ENCODE measurements at regions not wholly inside any gene's neighbourhood (a gene's known extent, or its start where the extent isn't known, plus 50 kb on each side); places are given as distances from the start of the nearest gene placed in this dataset.

GRCh38 chr12:132393991-132394949, 64.9 kb upstream of the GALNT9 start:
- peaks cover 17% of the 10 kb centered on the region for H3K27me3 ChIP-seq (ENCODE audit: control insufficient read depth, low read length)
- no peaks in the 10 kb centered on the region for H3F3A ChIP-seq (ENCODE audit: control insufficient read depth, insufficient read depth)

DNA sequence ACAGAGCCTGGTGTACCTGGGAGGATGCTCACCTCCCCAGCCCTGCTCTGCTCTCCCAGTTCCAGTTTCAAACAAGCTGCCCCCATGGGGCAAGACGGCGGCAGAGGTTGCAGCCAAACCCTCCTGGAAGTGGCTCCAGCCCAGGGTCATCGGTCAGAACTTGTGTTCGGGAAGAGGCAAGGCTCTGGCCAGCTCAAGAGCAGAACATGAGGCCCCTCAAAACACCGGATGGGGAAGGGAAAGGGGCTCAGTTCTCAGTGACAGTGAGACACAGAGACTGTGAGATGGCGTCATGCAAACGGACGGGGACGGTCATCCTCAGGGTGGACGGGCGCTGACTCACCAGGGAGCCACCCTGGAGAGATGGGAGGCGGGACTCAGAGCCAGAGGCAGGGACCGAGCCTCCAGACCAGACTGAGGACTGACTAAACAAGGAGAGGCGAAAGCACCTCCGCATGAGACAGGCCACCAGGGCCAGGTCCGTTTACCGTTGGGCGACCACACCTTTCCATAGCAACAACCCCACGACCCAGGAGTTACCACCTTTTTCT, 63.9 kb upstream of the GALNT9 start:
- no peaks in the 10 kb centered on the region for H3F3A ChIP-seq (ENCODE audit: control insufficient read depth, insufficient read depth)
- peaks cover 7% of the 10 kb centered on the region; the same call in 1 of the 2 replicates for H3K9me3 ChIP-seq (ENCODE audit: control insufficient read depth, insufficient read depth, low read length)
- no peak overlapping the region for H3K4me2 ChIP-seq (ENCODE audit: low read length)
- no peak overlapping the region for H3K27ac ChIP-seq (ENCODE audit: low read depth, low read length)
- H3K4me3 ChIP-seq (ENCODE audit: low read length): no peak overlapping the region
- H3K79me2 ChIP-seq (ENCODE audit: control insufficient read depth, low read length): no peaks in the 10 kb centered on the region
- no peaks in the 10 kb centered on the region for H3K9me2 ChIP-seq (replicated peaks; ENCODE audit: control insufficient read depth, low read length)
- TF ChIP-seq EZH2phosphoT487 (IDR thresholded peaks at IDR 0.05; ENCODE audit: borderline replicate concordance, low read length): no peak
- TF ChIP-seq, protein P1, sequence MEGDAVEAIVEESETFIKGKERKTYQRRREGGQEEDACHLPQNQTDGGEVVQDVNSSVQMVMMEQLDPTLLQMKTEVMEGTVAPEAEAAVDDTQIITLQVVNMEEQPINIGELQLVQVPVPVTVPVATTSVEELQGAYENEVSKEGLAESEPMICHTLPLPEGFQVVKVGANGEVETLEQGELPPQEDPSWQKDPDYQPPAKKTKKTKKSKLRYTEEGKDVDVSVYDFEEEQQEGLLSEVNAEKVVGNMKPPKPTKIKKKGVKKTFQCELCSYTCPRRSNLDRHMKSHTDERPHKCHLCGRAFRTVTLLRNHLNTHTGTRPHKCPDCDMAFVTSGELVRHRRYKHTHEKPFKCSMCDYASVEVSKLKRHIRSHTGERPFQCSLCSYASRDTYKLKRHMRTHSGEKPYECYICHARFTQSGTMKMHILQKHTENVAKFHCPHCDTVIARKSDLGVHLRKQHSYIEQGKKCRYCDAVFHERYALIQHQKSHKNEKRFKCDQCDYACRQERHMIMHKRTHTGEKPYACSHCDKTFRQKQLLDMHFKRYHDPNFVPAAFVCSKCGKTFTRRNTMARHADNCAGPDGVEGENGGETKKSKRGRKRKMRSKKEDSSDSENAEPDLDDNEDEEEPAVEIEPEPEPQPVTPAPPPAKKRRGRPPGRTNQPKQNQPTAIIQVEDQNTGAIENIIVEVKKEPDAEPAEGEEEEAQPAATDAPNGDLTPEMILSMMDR (IDR thresholded peaks at IDR 0.05; ENCODE audit: low read depth, low read length, poor library complexity, severe bottlenecking): no peak
- H4K20me1 ChIP-seq (ENCODE audit: control insufficient read depth, insufficient read depth, low read depth, low read length): no peaks in the 10 kb centered on the region
- peaks cover 17% of the 10 kb centered on the region for H3K27me3 ChIP-seq (ENCODE audit: control insufficient read depth, low read length)
- no peaks in the 10 kb centered on the region for H3K4me1 ChIP-seq (ENCODE audit: control insufficient read depth, low read length)
- H3K36me3 ChIP-seq (ENCODE audit: control insufficient read depth, low read length): no peaks in the 10 kb centered on the region

More at GRCh38 chr12:132393991-132394949, 64.9 kb upstream of the GALNT9 start:
- H3K4me3 ChIP-seq (ENCODE audit: low read length): no peak overlapping the region
- peaks cover 7% of the 10 kb centered on the region; the same call in 1 of the 2 replicates for H3K9me3 ChIP-seq (ENCODE audit: control insufficient read depth, insufficient read depth, low read length)
- no peak overlapping the region for H3K27ac ChIP-seq (ENCODE audit: low read depth, low read length)
- no peaks in the 10 kb centered on the region for H4K20me1 ChIP-seq (ENCODE audit: control insufficient read depth, insufficient read depth, low read depth, low read length)
- H3K4me1 ChIP-seq (ENCODE audit: control insufficient read depth, low read length): no peaks in the 10 kb centered on the region
- no peak overlapping the region for H3K4me2 ChIP-seq (ENCODE audit: low read length)
- no peaks in the 10 kb centered on the region for H3K36me3 ChIP-seq (ENCODE audit: control insufficient read depth, low read length)
- TF ChIP-seq, protein P1 (IDR thresholded peaks at IDR 0.05; ENCODE audit: low read depth, low read length, poor library complexity, severe bottlenecking): no peak
- no peak for TF ChIP-seq EZH2phosphoT487 (IDR thresholded peaks at IDR 0.05; ENCODE audit: borderline replicate concordance, low read length)
- H3K9me2 ChIP-seq (replicated peaks; ENCODE audit: control insufficient read depth, low read length): no peaks in the 10 kb centered on the region
- H3K79me2 ChIP-seq (ENCODE audit: control insufficient read depth, low read length): no peaks in the 10 kb centered on the region

GRCh38 chr12:132392389-132393244, 63.2 kb upstream of the GALNT9 start:
- Histone ChIP-seq H3F3A (ENCODE audit: control insufficient read depth, insufficient read depth) (no peaks in the 10 kb centered on the region), H3K9me3 (ENCODE audit: control insufficient read depth, insufficient read depth, low read length) (peaks cover 7% of the 10 kb centered on the region; the same call in 1 of the 2 replicates), H3K36me3 (ENCODE audit: control insufficient read depth, low read length) (no peaks in the 10 kb centered on the region), H3K4me1 (ENCODE audit: control insufficient read depth, low read length) (no peaks in the 10 kb centered on the region), H3K9me2 (replicated peaks; ENCODE audit: control insufficient read depth, low read length) (no peaks in the 10 kb centered on the region), H3K79me2 (ENCODE audit: control insufficient read depth, low read length) (no peaks in the 10 kb centered on the region), H4K20me1 (ENCODE audit: control insufficient read depth, insufficient read depth, low read depth, low read length) (no peaks in the 10 kb centered on the region), H3K4me2 (ENCODE audit: low read length) (no peak overlapping the region), H3K4me3 (ENCODE audit: low read length) (no peak overlapping the region), H3K27ac (ENCODE audit: low read depth, low read length) (no peak overlapping the region), H3K27me3 (ENCODE audit: control insufficient read depth, low read length) (peaks cover 12% of the 10 kb centered on the region)
- no peak for TF ChIP-seq EZH2phosphoT487 (IDR thresholded peaks at IDR 0.05; ENCODE audit: borderline replicate concordance, low read length)
- TF ChIP-seq, protein P1 (IDR thresholded peaks at IDR 0.05; ENCODE audit: low read depth, low read length, poor library complexity, severe bottlenecking): no peak

All from DOHH2 (cell line).